A673 (cell line): ENCODE measurements at regions not wholly inside any gene's neighbourhood (a gene's known extent, or its start where the extent isn't known, plus 50 kb on each side); places are given as distances from the start of the nearest gene placed in this dataset.
A peak's percentile ranks its signal among the peaks of the same experiment; 100 is the strongest.

ENCODE experiments used
- BruUV-seq: library from RNA; stranded (reverse); fragments of 400-500 nt; replicated peaks from 2 replicates; lab custom pipeline; 2021; lab: Mats Ljungman, UMichigan
- CTCF ChIA-PET: fragments of 300-600 bp; sonication (Branson Sonifier 250); formaldehyde crosslinking; loops from one replicate; lab custom pipeline; 2022; ENCODE audit warnings: antibody characterized with exemption; lab: Charles Lee
- POLR2A ChIA-PET: fragments of 300-600 bp; sonication (Branson Sonifier 250); formaldehyde crosslinking; loops from one replicate; lab custom pipeline; 2022; ENCODE audit warnings: antibody characterized with exemption; ENCODE audit not compliant: low non-redundant PET; lab: Charles Lee
- DNase-seq: peaks from one replicate; pipeline ENCODE4 v3.0.0-alpha.2; 2015; ENCODE audit warnings: low spot score
- H3K27ac ChIP-seq: fragments of 200-600 bp; sonication (generic); 2 replicates; pipeline ENCODE4 v1.5.1; 2016; ENCODE audit warnings: mixed run types, low read depth, mild to moderate bottlenecking, mixed read lengths, antibody characterized with exemption, low read length; ENCODE audit not compliant: poor library complexity, severe bottlenecking
- H3K27me3 ChIP-seq: fragments of 200-600 bp; sonication (generic); replicated peaks from 2 replicates; pipeline ENCODE4 v1.6.1; 2017; ENCODE audit warnings: mixed run types, low read depth, mild to moderate bottlenecking, mixed read lengths, antibody characterized with exemption, low read length; ENCODE audit not compliant: insufficient read depth, poor library complexity
- H3K36me3 ChIP-seq: fragments of 200-600 bp; sonication (generic); 2 replicates; pipeline ENCODE4 v1.6.1; 2016; ENCODE audit warnings: mixed run types, mild to moderate bottlenecking, mixed read lengths, antibody characterized with exemption, low read length; ENCODE audit not compliant: insufficient read depth, poor library complexity, severe bottlenecking
- H3K4me1 ChIP-seq: fragments of 200-600 bp; sonication (generic); 2 replicates; pipeline ENCODE4 v1.6.1; 2017; ENCODE audit warnings: mixed run types, mild to moderate bottlenecking, mixed read lengths, antibody characterized with exemption, low read length; ENCODE audit not compliant: insufficient read depth, poor library complexity, severe bottlenecking
- H3K4me3 ChIP-seq: fragments of 200-600 bp; sonication (generic); 2 replicates; pipeline ENCODE4 v1.5.1; 2016; ENCODE audit warnings: low read depth, mixed run types, mild to moderate bottlenecking, mixed read lengths, low read length; ENCODE audit not compliant: poor library complexity, severe bottlenecking
- H3K9me3 ChIP-seq: fragments of 200-600 bp; sonication (generic); 2 replicates; pipeline ENCODE4 v1.6.1; 2016; ENCODE audit warnings: mixed run types, low read depth, mild to moderate bottlenecking, mixed read lengths, antibody characterized with exemption, low read length; ENCODE audit not compliant: poor library complexity, severe bottlenecking
- CTCF ChIP-seq: fragments of 300-800, 200-600 bp; sonication (generic); conservative IDR thresholded peaks from 2 replicates; pipeline ENCODE4 v1.5.1; 2017; ENCODE audit warnings: low read depth, mild to moderate bottlenecking, antibody characterized with exemption, low read length, moderate library complexity, mixed read lengths
- EZH2 ChIP-seq: fragments of 200-600 bp; sonication (generic); IDR thresholded peaks from 2 replicates; pipeline ENCODE4 v1.6.1; 2017; ENCODE audit warnings: borderline replicate concordance, low read depth, mild to moderate bottlenecking, mixed read lengths, antibody characterized with exemption, low read length; ENCODE audit not compliant: poor library complexity, severe bottlenecking
- intact Hi-C: fragments of 100-400 bp; cut with micrococcal nuclease; formaldehyde crosslinking; loops from one replicate; pipeline ENCODE4 v1.10.0; 2022; ENCODE audit not compliant: unreplicated experiment

- CTCF ChIA-PET, result no interaction called here
Observed at GRCh38 chr2:57510704-57511103, 535.9 kb upstream of the VRK2 start.

DNA sequence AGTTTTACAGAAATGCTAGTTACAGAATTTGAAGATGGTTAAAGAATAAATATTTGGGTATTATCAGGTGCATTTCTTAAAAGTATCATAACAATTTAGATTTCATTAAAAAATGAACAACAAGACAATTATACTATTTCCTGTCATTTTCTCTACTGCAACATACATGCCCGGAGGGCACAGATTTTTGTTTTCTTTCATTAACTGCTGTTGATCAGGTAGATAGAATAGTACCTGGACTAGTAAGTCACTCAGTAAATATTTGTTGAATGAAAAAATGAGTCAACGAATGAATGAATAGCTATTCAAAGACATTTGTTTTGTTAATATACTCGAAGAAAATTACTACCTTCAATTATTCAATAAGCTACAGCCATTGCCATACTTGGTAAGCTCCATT lies 531.2 kb upstream of the VRK2 start:
- intact Hi-C loops, result loop anchor here (5.0 to 10.0 kb wide), 2 partner anchors 1383 to 1801 kb away; no protein-coding TSS in a partner anchor
- H3K36me3 ChIP-seq, result no peaks in the 10 kb centered on the region
- no peak overlapping the region for H3K4me3 ChIP-seq
- ChIA-PET POLR2A (no interaction called here), CTCF (interaction anchor here (1.3 kb wide), 1 partner anchor 1332 kb away, joined by 5 read pairs; the partner anchor contains the start of gene CCDC85A)
- H3K27ac ChIP-seq, result no peak overlapping the region
- no peak for TF ChIP-seq CTCF
- TF ChIP-seq EZH2, result no peak
- no peak for DNase-seq
- H3K27me3 ChIP-seq, result no peaks in the 10 kb centered on the region
- no peaks in the 10 kb centered on the region for H3K9me3 ChIP-seq
- peaks cover 8% of the 10 kb centered on the region for H3K4me1 ChIP-seq
- no TSS peak for BruUV-seq

More at GRCh38 chr2:57510704-57511103, 535.9 kb upstream of the VRK2 start:
- no peaks in the 10 kb centered on the region for H3K9me3 ChIP-seq
- TF ChIP-seq EZH2 (no peak), CTCF (no peak)
- H3K4me1 ChIP-seq, result no peaks in the 10 kb centered on the region
- BruUV-seq, result no TSS peak
- H3K36me3 ChIP-seq, result no peaks in the 10 kb centered on the region
- no peaks in the 10 kb centered on the region for H3K27me3 ChIP-seq
- H3K4me3 ChIP-seq, result no peak overlapping the region
- no peak for DNase-seq
- POLR2A ChIA-PET, result no interaction called here
- no peak overlapping the region for H3K27ac ChIP-seq
- intact Hi-C loops, result loop anchor here (10.0 kb wide), 1 partner anchor 1796 kb away; no protein-coding TSS in a partner anchor

- DNase-seq, result peak; percentile 74
- intact Hi-C loops, result loop anchor here (1.0 to 10.0 kb wide), 3 partner anchors 1334 to 1802 kb away; partner anchors contain the start of gene CCDC85A
- Histone ChIP-seq H3K4me3 (no peak overlapping the region), H3K27me3 (no peaks in the 10 kb centered on the region), H3K36me3 (no peaks in the 10 kb centered on the region), H3K4me1 (peaks cover 8% of the 10 kb centered on the region), H3K9me3 (peaks cover under 1% of the 10 kb centered on the region), H3K27ac (no peak overlapping the region)
- ChIA-PET POLR2A (no interaction called here), CTCF (no interaction called here)
- TF ChIP-seq CTCF, result peak; percentile 63
- TF ChIP-seq EZH2, result no peak
- BruUV-seq, result no TSS peak
Observed at GRCh38 chr2:57516698-57517340, 529.8 kb upstream of the VRK2 start.
